ENCODE measurements at regions not wholly inside any gene's neighbourhood (a gene's known extent, or its start where the extent isn't known, plus 50 kb on each side); places are given as distances from the start of the nearest gene placed in this dataset.

DNA sequence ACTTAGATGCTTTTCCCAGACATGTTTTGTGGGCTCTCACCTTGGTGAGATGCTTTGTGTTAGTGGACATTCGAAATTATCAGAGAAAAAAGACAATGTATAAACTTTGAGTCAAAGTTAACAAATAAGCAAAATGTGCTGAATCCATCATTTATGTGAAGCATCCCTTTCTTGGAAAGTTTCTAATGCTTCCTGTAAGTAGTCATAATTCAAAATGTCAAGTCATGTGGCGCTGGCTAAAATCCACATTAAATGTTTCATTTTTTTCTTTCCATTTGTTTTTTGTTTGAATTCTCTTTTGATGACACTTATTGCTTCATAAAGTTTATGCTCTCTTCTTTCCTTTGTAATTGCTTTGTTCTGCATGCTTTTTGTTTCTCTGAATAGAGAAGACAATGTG is 107.2 kb upstream of the CENPW start:
- FAIRE-seq = no peak
- Histone ChIP-seq H3K4ac (replicated peaks; ENCODE audit: insufficient read length, low read depth, low read length) (no peak overlapping the region), H3K9me3 (ENCODE audit: insufficient read depth in 2 of 2, low read depth in 1 of 2, low read length in 1 of 2) (no peaks in the 10 kb centered on the region), H3K23ac (ENCODE audit: insufficient read length) (no peak overlapping the region), H2BK120ac (replicated peaks; ENCODE audit: low read depth, low read length) (no peak overlapping the region), H3K79me2 (ENCODE audit: control insufficient read depth in 1 of 2, insufficient read depth in 2 of 2, low read length in 2 of 2) (no peaks in the 10 kb centered on the region), H4K8ac (ENCODE audit: extremely low read depth, insufficient read depth, low read length) (no peak overlapping the region), H2AK5ac (ENCODE audit: low read depth, low read length) (no peak overlapping the region), H4K5ac (ENCODE audit: insufficient read length, low read depth, low read length) (no peak overlapping the region), H3K27me3 (replicated peaks in 1 of 4; ENCODE audit: control insufficient read depth in 3 of 4, extremely low read depth in 1 of 4, insufficient read depth in 3 of 4, low read length in 3 of 4) (no peaks in the 10 kb centered on the region), H3K56ac (replicated peaks; ENCODE audit: insufficient read length, low read depth, low read length) (no peak overlapping the region), H3K4me1 (replicated peaks in 1 of 4; ENCODE audit: control insufficient read depth in 3 of 4, insufficient read depth in 4 of 4, low read length in 3 of 4) (peaks cover 0 to 4% (median 0%) of the 10 kb centered on the region in 4 experiments; a peak in 2 of 7 replicates), H2AFZ (ENCODE audit: low read length) (no peak overlapping the region), H3K23me2 (ENCODE audit: low read depth, low read length) (no peaks in the 10 kb centered on the region), H3K36me3 (ENCODE audit: control insufficient read depth in 2 of 4, insufficient read depth in 4 of 4, low read length in 3 of 4) (no peaks in the 10 kb centered on the region), H3K4me2 (ENCODE audit: insufficient read depth in 1 of 2, low read depth in 2 of 2, low read length in 2 of 2) (no peak overlapping the region), H3K9ac (replicated peaks in 1 of 4; ENCODE audit: extremely low read depth in 1 of 4, low read depth in 3 of 4, low read length in 3 of 4) (no peak overlapping the region), H2BK5ac (ENCODE audit: low read depth, low read length) (no peak overlapping the region), H3K27ac (ENCODE audit: low read depth, low read length) (no peak overlapping the region), H3K4me3 (ENCODE audit: extremely low read depth in 1 of 4, insufficient read depth in 2 of 4, low read depth in 3 of 4, low read length in 4 of 4) (no peak overlapping the region), H2BK15ac (ENCODE audit: low read length) (no peak overlapping the region), H3K79me1 (ENCODE audit: low read depth, low read length) (no peaks in the 10 kb centered on the region), H2BK20ac (ENCODE audit: low read length) (no peak overlapping the region), H4K20me1 (replicated peaks in 1 of 2; ENCODE audit: control insufficient read depth in 1 of 2, insufficient read depth in 2 of 2, low read length in 2 of 2) (no peaks in the 10 kb centered on the region), H3K18ac (ENCODE audit: extremely low read depth, low read length) (no peak overlapping the region), H3K14ac (ENCODE audit: insufficient read length) (no peak overlapping the region), H2BK12ac (ENCODE audit: low read depth, low read length) (no peak overlapping the region), H4K91ac (replicated peaks; ENCODE audit: insufficient read length, low read length) (no peak overlapping the region)
- WGBS, 2 experiments (ENCODE audit: extremely low coverage in 1 of 2, insufficient coverage in 1 of 2, insufficient read length in 1 of 2, insufficient replicate concordance in 2 of 2, low coverage in 1 of 2, low lambda C conversion rate in 2 of 2, missing lambda C conversion rate in 1 of 2) = 76% methylated on average over 2 of the region's 2 CpGs; no CpG with 5 or more reads in 1 of the 2 experiments
- ChIA-PET POLR2A (ENCODE audit: partially characterized antibody) (no interaction called here), CTCF (ENCODE audit: partially characterized antibody) (no interaction called here)
- no peak for DNase-seq (ENCODE audit: low read depth in 1 of 2, low spot score in 2 of 2)
- TF ChIP-seq SP1 (IDR thresholded peaks at IDR 0.05; ENCODE audit: low read depth, low read length) = no peak
- TF ChIP-seq JUND (IDR thresholded peaks at IDR 0.05; ENCODE audit: low read length) = no peak
- no peak for TF ChIP-seq CBX5 (IDR thresholded peaks at IDR 0.05; ENCODE audit: low read depth, low read length)
- TF ChIP-seq HDAC6 (IDR thresholded peaks at IDR 0.05; ENCODE audit: low read depth, low read length) = no peak
- no peak for TF ChIP-seq CREB1 (IDR thresholded peaks at IDR 0.05)
- no peak for TF ChIP-seq GABPA (IDR thresholded peaks at IDR 0.05; ENCODE audit: borderline replicate concordance, insufficient read depth, low read length)
- TF ChIP-seq BCL11A (IDR thresholded peaks at IDR 0.05; ENCODE audit: low read depth in 2 of 2, low read length in 2 of 2) = no peak
- TF ChIP-seq NANOG (IDR thresholded peaks at IDR 0.05; ENCODE audit: insufficient read depth, low read depth, low read length, poor library complexity, severe bottlenecking) = no peak
- TF ChIP-seq BACH1 (IDR thresholded peaks at IDR 0.05; ENCODE audit: low read length) = no peak
- TF ChIP-seq SIN3A (conservative IDR thresholded peaks at IDR 0.05 in 1 of 2, IDR thresholded peaks at IDR 0.05 in 1 of 2; ENCODE audit: low read depth in 1 of 2, low read length in 2 of 2) = no peak
- no peak for TF ChIP-seq ASH2L (IDR thresholded peaks at IDR 0.05; ENCODE audit: low read length)
- no peak for TF ChIP-seq PHF8 (conservative IDR thresholded peaks at IDR 0.05; ENCODE audit: low read depth, low read length)

Measured in H1 (cell line).